HL-60 (cell line): ENCODE measurements at regions not wholly inside any gene's neighbourhood (a gene's known extent, or its start where the extent isn't known, plus 50 kb on each side); places are given as distances from the start of the nearest gene placed in this dataset.

Source experiments
- DNase-seq, 2 experiments: peaks; one replicate each; pipeline ENCODE4 v3.0.0-alpha.2; 2010 to 2020; ENCODE audit warnings: low read depth in 1 of 2, low spot score in 1 of 2
- H3K27ac ChIP-seq: fragments of 250-450 bp; sonication (Bioruptor Pico); replicated peaks from 2 replicates; pipeline ENCODE4 v1.5.1; 2020; ENCODE audit warnings: mild to moderate bottlenecking, moderate library complexity
- H3K27me3 ChIP-seq: fragments of 250-450 bp; sonication (Bioruptor Pico); 2 replicates; pipeline ENCODE4 v1.5.1; 2021; ENCODE audit warnings: mild to moderate bottlenecking, moderate library complexity; ENCODE audit not compliant: insufficient read depth, poor library complexity, severe bottlenecking
- H3K4me3 ChIP-seq: replicated peaks from 2 replicates; pipeline ENCODE4 v1.5.1; 2011; ENCODE audit warnings: mild to moderate bottlenecking, control low read depth, low read length; ENCODE audit not compliant: insufficient read depth
- GABPA ChIP-seq: IDR thresholded peaks from 2 replicates; pipeline ENCODE4 v1.6.1; 2012; ENCODE audit warnings: low read depth
- POLR2AphosphoS5 ChIP-seq: IDR thresholded peaks from 2 replicates; pipeline ENCODE4 v1.6.1; 2012; ENCODE audit warnings: low read depth
- SPI1 ChIP-seq: IDR thresholded peaks from 2 replicates; pipeline ENCODE4 v1.6.1; 2012; ENCODE audit warnings: low read depth, mild to moderate bottlenecking, borderline replicate concordance
- TF ChIP-seq, protein P1 (sequence below): IDR thresholded peaks from 2 replicates; pipeline ENCODE4 v1.6.1; 2012; ENCODE audit warnings: low read depth; ENCODE audit not compliant: insufficient replicate concordance
- TF ChIP-seq, protein P2 (sequence below): IDR thresholded peaks from one replicate; pipeline ENCODE4 v1.5.1; 2011; ENCODE audit warnings: low read length, control low read depth, inconsistent platforms; ENCODE audit not compliant: insufficient read depth

DNA sequence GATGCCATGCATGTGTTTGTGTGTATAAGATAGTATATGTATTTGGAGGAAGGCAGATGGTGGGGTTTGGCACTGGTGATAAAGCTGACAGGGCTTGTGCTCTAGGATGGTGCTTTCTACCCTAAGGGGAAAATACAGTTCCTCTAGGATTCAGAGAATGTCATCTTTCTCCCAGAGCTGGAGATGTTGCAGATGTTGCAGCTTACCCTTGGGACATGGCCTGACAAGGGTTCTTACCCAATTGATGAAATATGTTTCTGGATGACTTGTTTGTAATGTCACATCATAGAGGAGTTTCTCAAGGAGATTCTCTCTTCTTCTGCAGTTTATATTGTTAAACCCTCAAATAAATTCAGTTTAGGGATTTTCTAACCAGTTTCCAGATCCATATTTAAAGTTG is 52.5 kb upstream of the PITX2 start:
- Histone ChIP-seq H3K4me3 (no peak overlapping the region), H3K27me3 (no peaks in the 10 kb centered on the region), H3K27ac (no peak overlapping the region)
- TF ChIP-seq POLR2AphosphoS5 (no peak), GABPA (no peak), SPI1 (no peak)
- TF ChIP-seq, protein P1, sequence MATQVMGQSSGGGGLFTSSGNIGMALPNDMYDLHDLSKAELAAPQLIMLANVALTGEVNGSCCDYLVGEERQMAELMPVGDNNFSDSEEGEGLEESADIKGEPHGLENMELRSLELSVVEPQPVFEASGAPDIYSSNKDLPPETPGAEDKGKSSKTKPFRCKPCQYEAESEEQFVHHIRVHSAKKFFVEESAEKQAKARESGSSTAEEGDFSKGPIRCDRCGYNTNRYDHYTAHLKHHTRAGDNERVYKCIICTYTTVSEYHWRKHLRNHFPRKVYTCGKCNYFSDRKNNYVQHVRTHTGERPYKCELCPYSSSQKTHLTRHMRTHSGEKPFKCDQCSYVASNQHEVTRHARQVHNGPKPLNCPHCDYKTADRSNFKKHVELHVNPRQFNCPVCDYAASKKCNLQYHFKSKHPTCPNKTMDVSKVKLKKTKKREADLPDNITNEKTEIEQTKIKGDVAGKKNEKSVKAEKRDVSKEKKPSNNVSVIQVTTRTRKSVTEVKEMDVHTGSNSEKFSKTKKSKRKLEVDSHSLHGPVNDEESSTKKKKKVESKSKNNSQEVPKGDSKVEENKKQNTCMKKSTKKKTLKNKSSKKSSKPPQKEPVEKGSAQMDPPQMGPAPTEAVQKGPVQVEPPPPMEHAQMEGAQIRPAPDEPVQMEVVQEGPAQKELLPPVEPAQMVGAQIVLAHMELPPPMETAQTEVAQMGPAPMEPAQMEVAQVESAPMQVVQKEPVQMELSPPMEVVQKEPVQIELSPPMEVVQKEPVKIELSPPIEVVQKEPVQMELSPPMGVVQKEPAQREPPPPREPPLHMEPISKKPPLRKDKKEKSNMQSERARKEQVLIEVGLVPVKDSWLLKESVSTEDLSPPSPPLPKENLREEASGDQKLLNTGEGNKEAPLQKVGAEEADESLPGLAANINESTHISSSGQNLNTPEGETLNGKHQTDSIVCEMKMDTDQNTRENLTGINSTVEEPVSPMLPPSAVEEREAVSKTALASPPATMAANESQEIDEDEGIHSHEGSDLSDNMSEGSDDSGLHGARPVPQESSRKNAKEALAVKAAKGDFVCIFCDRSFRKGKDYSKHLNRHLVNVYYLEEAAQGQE, result no peak
- TF ChIP-seq, protein P2, sequence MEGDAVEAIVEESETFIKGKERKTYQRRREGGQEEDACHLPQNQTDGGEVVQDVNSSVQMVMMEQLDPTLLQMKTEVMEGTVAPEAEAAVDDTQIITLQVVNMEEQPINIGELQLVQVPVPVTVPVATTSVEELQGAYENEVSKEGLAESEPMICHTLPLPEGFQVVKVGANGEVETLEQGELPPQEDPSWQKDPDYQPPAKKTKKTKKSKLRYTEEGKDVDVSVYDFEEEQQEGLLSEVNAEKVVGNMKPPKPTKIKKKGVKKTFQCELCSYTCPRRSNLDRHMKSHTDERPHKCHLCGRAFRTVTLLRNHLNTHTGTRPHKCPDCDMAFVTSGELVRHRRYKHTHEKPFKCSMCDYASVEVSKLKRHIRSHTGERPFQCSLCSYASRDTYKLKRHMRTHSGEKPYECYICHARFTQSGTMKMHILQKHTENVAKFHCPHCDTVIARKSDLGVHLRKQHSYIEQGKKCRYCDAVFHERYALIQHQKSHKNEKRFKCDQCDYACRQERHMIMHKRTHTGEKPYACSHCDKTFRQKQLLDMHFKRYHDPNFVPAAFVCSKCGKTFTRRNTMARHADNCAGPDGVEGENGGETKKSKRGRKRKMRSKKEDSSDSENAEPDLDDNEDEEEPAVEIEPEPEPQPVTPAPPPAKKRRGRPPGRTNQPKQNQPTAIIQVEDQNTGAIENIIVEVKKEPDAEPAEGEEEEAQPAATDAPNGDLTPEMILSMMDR, result no peak
- DNase-seq, result no peak

DNA sequence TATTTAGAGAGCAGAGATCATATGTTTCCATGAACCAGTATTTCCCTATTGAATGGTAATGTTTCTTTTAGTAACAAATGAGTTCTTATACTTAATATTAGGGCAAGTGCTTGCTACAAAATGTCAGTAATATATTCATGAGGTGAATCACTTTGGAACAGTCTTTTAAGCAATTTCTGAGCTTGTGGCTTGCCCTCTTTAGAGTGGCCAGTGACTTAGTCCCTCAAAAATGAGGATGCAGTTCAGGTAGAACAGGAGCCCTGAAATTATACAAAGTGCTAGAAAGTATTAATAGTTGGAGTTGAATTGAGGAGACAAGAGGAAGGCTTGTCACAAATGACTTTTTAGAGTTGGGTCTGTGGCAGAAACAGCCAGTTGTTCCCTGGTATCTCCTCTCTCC is 53.4 kb upstream of the PITX2 start:
- no peak for DNase-seq
- Histone ChIP-seq H3K4me3 (no peak overlapping the region), H3K27ac (no peak overlapping the region), H3K27me3 (no peaks in the 10 kb centered on the region)
- no peak for TF ChIP-seq GABPA
- TF ChIP-seq, protein P2, result no peak
- TF ChIP-seq, protein P1, result no peak
- TF ChIP-seq SPI1, result no peak
- TF ChIP-seq POLR2AphosphoS5, result no peak

DNA sequence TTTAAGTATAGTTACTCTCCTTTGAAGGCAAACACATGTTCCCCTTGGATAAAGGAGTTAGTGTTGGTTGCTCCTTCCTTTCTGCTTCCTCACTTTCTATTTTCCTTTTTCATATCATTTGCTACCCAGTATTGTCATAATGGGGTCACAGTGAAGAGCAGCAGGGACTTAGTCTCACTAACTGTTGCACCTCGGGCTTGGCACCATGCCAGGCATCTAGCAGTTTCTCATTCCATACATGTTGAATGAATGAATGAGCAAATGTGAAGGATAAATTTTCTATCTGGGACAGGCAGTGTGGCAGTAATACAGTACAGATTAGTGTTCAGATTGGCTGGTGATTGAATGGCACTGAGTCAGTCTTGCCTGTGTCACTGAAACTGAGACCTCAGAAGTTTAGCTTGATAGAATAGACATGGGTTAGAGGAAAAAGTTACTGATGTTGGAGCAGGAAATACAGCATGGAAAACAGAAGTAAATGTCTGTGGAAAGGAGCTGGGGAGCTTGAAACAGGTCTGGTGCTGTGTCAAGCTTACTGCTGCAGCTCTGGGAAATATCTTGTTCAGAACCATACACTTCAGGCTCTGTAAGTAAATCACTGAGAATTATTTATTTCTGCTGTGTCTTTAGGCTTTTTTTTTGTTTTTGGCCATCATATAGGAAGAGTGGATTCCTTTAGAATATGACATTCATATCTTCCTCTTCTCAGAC is 55.8 kb upstream of the PITX2 start:
- H3K27ac ChIP-seq, result no peak overlapping the region
- H3K27me3 ChIP-seq, result no peaks in the 10 kb centered on the region
- DNase-seq, result no peak
- H3K4me3 ChIP-seq, result no peak overlapping the region
- TF ChIP-seq, protein P1, result no peak
- no peak for TF ChIP-seq GABPA
- no peak for TF ChIP-seq POLR2AphosphoS5
- no peak for TF ChIP-seq SPI1
- TF ChIP-seq, protein P2, result no peak
